Tibial artery (tissue), 4 donors: ENCODE measurements at regions not wholly inside any gene's neighbourhood (a gene's known extent, or its start where the extent isn't known, plus 50 kb on each side); places are given as distances from the start of the nearest gene placed in this dataset.
A peak's percentile ranks its signal among the peaks of the same experiment; 100 is the strongest.

Source experiments
- DNase-seq, 2 donors: peaks; one replicate each; pipeline ENCODE4 v3.0.0-alpha.2; 2019
- H3K27ac ChIP-seq, 2 donors: fragments of 200-600 bp; sonication (generic) in 1 of 2; 1 replicate in 1 of 2; 2 replicates in 1 of 2; pipeline ENCODE4 v1.5.1; 2018 to 2019; ENCODE audit warnings: mild to moderate bottlenecking in 1 of 2
- H3K27me3 ChIP-seq, 2 donors: fragments of 200-600 bp; sonication (generic) in 1 of 2; one replicate each; pipeline versions ENCODE4 v1.5.1 to v1.6.0; 2016 to 2019
- H3K36me3 ChIP-seq, 3 donors: fragments of 200-600 bp; sonication (generic) in 2 of 3; one replicate each; pipeline ENCODE4 v1.5.1; 2016 to 2019; ENCODE audit warnings: mild to moderate bottlenecking in 2 of 3
- H3K4me1 ChIP-seq, 4 donors: fragments of 200-600 bp; sonication (generic) in 2 of 4; 1 replicate in 3 of 4; 2 replicates in 1 of 4; pipeline ENCODE4 v1.5.1; 2016 to 2019
- H3K4me3 ChIP-seq, 2 donors: fragments of 200-600 bp; sonication (generic) in 1 of 2; 1 replicate in 1 of 2; 2 replicates in 1 of 2; pipeline ENCODE4 v1.5.1; 2018 to 2019; ENCODE audit warnings: mild to moderate bottlenecking in 2 of 2
- H3K9me3 ChIP-seq, 3 donors: fragments of 200-600 bp; sonication (generic) in 1 of 3; one replicate each; pipeline ENCODE4 v1.5.1; 2016 to 2019
- CTCF ChIP-seq, 2 experiments: fragments of 200-600 bp in 1 of 2; fragments of 450-650 bp in 1 of 2; IDR thresholded peaks; one replicate each; pipeline ENCODE4 v1.5.1; 2017 to 2019; ENCODE audit warnings: antibody characterized with exemption in 2 of 2, mild to moderate bottlenecking in 1 of 2, moderate library complexity in 1 of 2
- intact Hi-C: fragments of 100-400 bp; cut with DNase I; formaldehyde crosslinking; loops from one replicate; pipeline ENCODE4 v1.15.0; 2023; ENCODE audit warnings: low total_unique reads

GRCh38 chr4:79613269-79613935 is 205.4 kb upstream of the GK2 start:
- no peak for TF ChIP-seq CTCF (IDR thresholded peaks at IDR 0.05)
- H3K4me3 ChIP-seq = no peak overlapping the region
- H3K4me1 ChIP-seq = peaks cover 0 to 24% (median 1%) of the 10 kb centered on the region in 4 donors
- H3K27me3 ChIP-seq = no peaks in the 10 kb centered on the region
- H3K27ac ChIP-seq = no peak overlapping the region
- intact Hi-C loops = no loop called here
- H3K9me3 ChIP-seq = no peaks in the 10 kb centered on the region
- no peak for DNase-seq
- no peaks in the 10 kb centered on the region for H3K36me3 ChIP-seq

GRCh38 chr4:79611026-79611425 is 203.0 kb upstream of the GK2 start:
- no peak for DNase-seq
- Histone ChIP-seq H3K27ac (no peak overlapping the region), H3K4me1 (peaks cover 0 to 24% (median 1%) of the 10 kb centered on the region in 4 donors), H3K36me3 (no peaks in the 10 kb centered on the region), H3K9me3 (no peaks in the 10 kb centered on the region), H3K4me3 (no peak overlapping the region), H3K27me3 (no peaks in the 10 kb centered on the region)
- intact Hi-C loops = no loop called here
- TF ChIP-seq CTCF (IDR thresholded peaks at IDR 0.05) = no peak

- Histone ChIP-seq H3K36me3 (no peaks in the 10 kb centered on the region), H3K27ac (peak overlapping the region; percentile 38 to 39), H3K4me3 (no peak overlapping the region), H3K4me1 (peaks cover 0 to 24% (median 1%) of the 10 kb centered on the region in 4 donors), H3K27me3 (no peaks in the 10 kb centered on the region), H3K9me3 (no peaks in the 10 kb centered on the region)
- no peak for DNase-seq
- no peak for TF ChIP-seq CTCF (IDR thresholded peaks at IDR 0.05)
- intact Hi-C loops = no loop called here
These were observed 201.8 kb upstream of the GK2 start for GRCh38 chr4:79609817-79610216.

GRCh38 chr4:79607979-79608378 is 200.0 kb upstream of the GK2 start:
- intact Hi-C loops = no loop called here
- Histone ChIP-seq H3K9me3 (no peaks in the 10 kb centered on the region), H3K27me3 (no peaks in the 10 kb centered on the region), H3K27ac (no peak overlapping the region), H3K4me3 (no peak overlapping the region), H3K36me3 (no peaks in the 10 kb centered on the region), H3K4me1 (peaks cover 0 to 35% (median 1%) of the 10 kb centered on the region in 4 donors)
- DNase-seq = no peak
- no peak for TF ChIP-seq CTCF (IDR thresholded peaks at IDR 0.05)

GRCh38 chr4:79604152-79604551 is 196.1 kb upstream of the GK2 start:
- peaks cover 0 to 30% (median 8%) of the 10 kb centered on the region in 4 donors for H3K4me1 ChIP-seq
- no peak overlapping the region for H3K27ac ChIP-seq
- H3K9me3 ChIP-seq = no peaks in the 10 kb centered on the region
- TF ChIP-seq CTCF (IDR thresholded peaks at IDR 0.05) = no peak
- no peaks in the 10 kb centered on the region for H3K36me3 ChIP-seq
- H3K27me3 ChIP-seq = no peaks in the 10 kb centered on the region
- no peak for DNase-seq
- intact Hi-C loops = no loop called here
- H3K4me3 ChIP-seq = no peak overlapping the region
